ENCODE measurements at regions not wholly inside any gene's neighbourhood (a gene's known extent, or its start where the extent isn't known, plus 50 kb on each side); places are given as distances from the start of the nearest gene placed in this dataset.

DNA sequence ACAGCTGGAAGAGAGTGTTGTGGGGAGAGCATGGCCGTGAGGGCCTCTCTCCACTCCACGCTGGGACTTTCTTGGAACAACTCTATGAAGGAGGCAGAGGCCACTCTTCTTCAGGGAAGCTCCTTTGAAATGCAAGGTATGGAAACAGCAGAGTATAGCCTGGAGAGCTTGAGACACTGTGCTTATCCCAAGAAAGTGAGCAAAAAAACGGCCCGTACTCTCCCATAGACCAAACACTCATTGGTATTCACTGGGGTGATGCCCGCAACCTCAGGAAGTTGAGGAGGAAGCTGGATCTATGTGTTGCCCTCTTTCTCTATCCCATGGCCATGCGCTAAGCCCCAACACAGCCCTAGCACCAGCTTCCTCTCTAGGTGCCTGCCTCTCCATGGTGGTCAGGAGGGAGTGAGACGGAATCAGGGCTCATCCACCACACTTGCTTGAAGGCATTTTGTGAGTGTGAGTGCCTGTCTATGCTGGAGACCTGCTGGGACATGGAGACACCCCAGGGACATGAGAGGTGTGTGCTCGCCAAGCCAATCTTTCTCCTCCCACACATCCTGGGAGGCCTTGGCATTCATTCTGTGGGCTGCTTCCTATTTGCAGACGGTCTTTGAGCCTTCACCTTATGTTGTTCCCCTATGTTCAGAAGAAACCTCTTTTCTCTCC lies 616.6 kb downstream of the IRX1 start:
- TF ChIP-seq CTCF (tag by site-specific recombination; IDR thresholded peaks at IDR 0.05), result no peak
- no peak for TF ChIP-seq EGR2 (tag by site-specific recombination; IDR thresholded peaks at IDR 0.05; ENCODE audit: low read depth)
- no peak for TF ChIP-seq ZNF521 (tag by site-specific recombination; IDR thresholded peaks at IDR 0.05)
- TF ChIP-seq, protein P1, sequence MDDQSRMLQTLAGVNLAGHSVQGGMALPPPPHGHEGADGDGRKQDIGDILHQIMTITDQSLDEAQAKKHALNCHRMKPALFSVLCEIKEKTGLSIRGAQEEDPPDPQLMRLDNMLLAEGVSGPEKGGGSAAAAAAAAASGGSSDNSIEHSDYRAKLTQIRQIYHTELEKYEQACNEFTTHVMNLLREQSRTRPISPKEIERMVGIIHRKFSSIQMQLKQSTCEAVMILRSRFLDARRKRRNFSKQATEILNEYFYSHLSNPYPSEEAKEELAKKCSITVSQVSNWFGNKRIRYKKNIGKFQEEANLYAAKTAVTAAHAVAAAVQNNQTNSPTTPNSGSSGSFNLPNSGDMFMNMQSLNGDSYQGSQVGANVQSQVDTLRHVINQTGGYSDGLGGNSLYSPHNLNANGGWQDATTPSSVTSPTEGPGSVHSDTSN (CRISPR knock-in tag; IDR thresholded peaks at IDR 0.05), result no peak
- no peak for TF ChIP-seq ZNF610 (tag by site-specific recombination; IDR thresholded peaks at IDR 0.05; ENCODE audit: borderline replicate concordance)
- TF ChIP-seq, protein P2, sequence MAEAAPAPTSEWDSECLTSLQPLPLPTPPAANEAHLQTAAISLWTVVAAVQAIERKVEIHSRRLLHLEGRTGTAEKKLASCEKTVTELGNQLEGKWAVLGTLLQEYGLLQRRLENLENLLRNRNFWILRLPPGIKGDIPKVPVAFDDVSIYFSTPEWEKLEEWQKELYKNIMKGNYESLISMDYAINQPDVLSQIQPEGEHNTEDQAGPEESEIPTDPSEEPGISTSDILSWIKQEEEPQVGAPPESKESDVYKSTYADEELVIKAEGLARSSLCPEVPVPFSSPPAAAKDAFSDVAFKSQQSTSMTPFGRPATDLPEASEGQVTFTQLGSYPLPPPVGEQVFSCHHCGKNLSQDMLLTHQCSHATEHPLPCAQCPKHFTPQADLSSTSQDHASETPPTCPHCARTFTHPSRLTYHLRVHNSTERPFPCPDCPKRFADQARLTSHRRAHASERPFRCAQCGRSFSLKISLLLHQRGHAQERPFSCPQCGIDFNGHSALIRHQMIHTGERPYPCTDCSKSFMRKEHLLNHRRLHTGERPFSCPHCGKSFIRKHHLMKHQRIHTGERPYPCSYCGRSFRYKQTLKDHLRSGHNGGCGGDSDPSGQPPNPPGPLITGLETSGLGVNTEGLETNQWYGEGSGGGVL (tag by site-specific recombination; IDR thresholded peaks at IDR 0.05), result no peak
